ENCODE measurements at regions not wholly inside any gene's neighbourhood (a gene's known extent, or its start where the extent isn't known, plus 50 kb on each side); places are given as distances from the start of the nearest gene placed in this dataset.

- TF ChIP-seq CTCF (IDR thresholded peaks at IDR 0.05; ENCODE audit: poor library complexity) (no peak), EZH2 (IDR thresholded peaks at IDR 0.05; ENCODE audit: borderline replicate concordance) (no peak)
Measured at GRCh38 chr5:98170994-98171393, 602.5 kb upstream of the RGMB start.
